ENCODE measurements at regions not wholly inside any gene's neighbourhood (a gene's known extent, or its start where the extent isn't known, plus 50 kb on each side); places are given as distances from the start of the nearest gene placed in this dataset.

GRCh38 chr9:11199335-11199734, 586.5 kb upstream of the PTPRD start:
- H3K14ac ChIP-seq (replicated peaks; ENCODE audit: low read depth, low read length): no peak overlapping the region
- no peak overlapping the region for H3K18ac ChIP-seq (ENCODE audit: low read depth, low read length)
- no peak overlapping the region for H3K4ac ChIP-seq (ENCODE audit: low read depth, low read length)
- H2BK5ac ChIP-seq (ENCODE audit: low read depth, low read length, poor library complexity, severe bottlenecking): no peak overlapping the region
- H3K23ac ChIP-seq (ENCODE audit: low read depth, low read length): no peak overlapping the region
- dilution Hi-C loops (cut with HindIII; ENCODE audit: low sequenced_read_pairs, unreplicated experiment): no loop called here
- peaks cover 13% of the 10 kb centered on the region for H3K9me3 ChIP-seq (ENCODE audit: control insufficient read depth, insufficient read depth, low read length)
- in situ Hi-C loops (cut with MboI; ENCODE audit: low sequenced_read_pairs): no loop called here
- H2AK9ac ChIP-seq (replicated peaks; ENCODE audit: low read depth, low read length, poor library complexity): no peak overlapping the region
- no peak overlapping the region for H2BK120ac ChIP-seq (ENCODE audit: low read depth, low read length)
- H3K79me1 ChIP-seq (ENCODE audit: low read depth in 1 of 2, low read length in 2 of 2): no peaks in the 10 kb centered on the region
- H3K36me3 ChIP-seq (ENCODE audit: control insufficient read depth, insufficient read depth, low read length): no peaks in the 10 kb centered on the region
- no peaks in the 10 kb centered on the region for H3K4me1 ChIP-seq (ENCODE audit: control insufficient read depth, insufficient read depth, low read length)
- no peak overlapping the region for H3K9ac ChIP-seq (ENCODE audit: low read depth, low read length)
- H3K27ac ChIP-seq (ENCODE audit: insufficient read depth, low read length): no peak overlapping the region
- H2AK5ac ChIP-seq (ENCODE audit: low read depth, low read length): no peak overlapping the region
- no TSS peak for BruUV-seq (replicated peaks)
- H2BK20ac ChIP-seq (ENCODE audit: low read depth, low read length): no peak overlapping the region
- H4K20me1 ChIP-seq (ENCODE audit: insufficient read depth, low read length): no peaks in the 10 kb centered on the region
- POLR2A ChIA-PET (ENCODE audit: unreplicated experiment): no interaction called here
- no peak for ATAC-seq (ENCODE audit: low read depth)
- no peak for DNase-seq
- no peak overlapping the region for H4K8ac ChIP-seq (ENCODE audit: low read depth in 2 of 2, low read length in 2 of 2)
- no peak overlapping the region for H4K91ac ChIP-seq (ENCODE audit: insufficient read depth, low read depth, low read length)
- H3K4me3 ChIP-seq (ENCODE audit: insufficient read depth, low read depth, low read length): no peak overlapping the region
- no CpG with 5 or more reads among the region's 2 CpGs for WGBS, 2 experiments (ENCODE audit: extremely low coverage in 2 of 2, insufficient read length in 1 of 2)
- H3K27me3 ChIP-seq (ENCODE audit: control insufficient read depth, insufficient read depth, low read length): no peaks in the 10 kb centered on the region
- CTCF ChIA-PET: no interaction called here
- no peak overlapping the region for H2AFZ ChIP-seq (replicated peaks; ENCODE audit: low read length, poor library complexity)
- no peak overlapping the region for H3K4me2 ChIP-seq (ENCODE audit: low read depth, low read length)
- intact Hi-C loops (cut with micrococcal nuclease): no loop called here
- no peaks in the 10 kb centered on the region for H3K9me1 ChIP-seq (ENCODE audit: insufficient read depth, low read length)
- no peak overlapping the region for H3K56ac ChIP-seq (ENCODE audit: extremely low read depth, insufficient read depth, low read length)
- no peak overlapping the region for H4K5ac ChIP-seq (ENCODE audit: low read depth, low read length)
- TF ChIP-seq FOS (IDR thresholded peaks at IDR 0.05; ENCODE audit: low read depth, low read length) (no peak), RAD21 (IDR thresholded peaks at IDR 0.05; ENCODE audit: low read length) (no peak), BHLHE40 (IDR thresholded peaks at IDR 0.05; ENCODE audit: low read depth, low read length) (no peak), CEBPB (IDR thresholded peaks at IDR 0.05; ENCODE audit: low read depth, low read length) (no peak), POLR2A (IDR thresholded peaks at IDR 0.05; ENCODE audit: low read depth, low read length) (no peak), RCOR1 (IDR thresholded peaks at IDR 0.05; ENCODE audit: insufficient replicate concordance, low read length) (no peak)
- no peak overlapping the region for H2BK15ac ChIP-seq (ENCODE audit: low read depth, low read length)

Measured in IMR-90 (cell line).